ENCODE measurements at regions not wholly inside any gene's neighbourhood (a gene's known extent, or its start where the extent isn't known, plus 50 kb on each side); places are given as distances from the start of the nearest gene placed in this dataset.

GRCh38 chrX:95836517-95836916, 848.1 kb upstream of the DIAPH2 start:
- Histone ChIP-seq H3K36me3 (ENCODE audit: control insufficient read depth in 3 of 3, insufficient read depth in 3 of 3, low read length in 3 of 3) (no peaks in the 10 kb centered on the region), H3K27ac (ENCODE audit: low read depth, low read length) (no peak overlapping the region), H3K9me3 (ENCODE audit: control insufficient read depth in 3 of 3, low read length in 3 of 3) (no peaks in the 10 kb centered on the region), H3K4me1 (ENCODE audit: control insufficient read depth in 3 of 3, insufficient read depth in 3 of 3, low read length in 3 of 3) (no peaks in the 10 kb centered on the region), H3K27me3 (ENCODE audit: control insufficient read depth in 3 of 3, insufficient read depth in 3 of 3, low read length in 3 of 3) (no peaks in the 10 kb centered on the region), H3K4me3 (ENCODE audit: low read length in 3 of 3) (no peak overlapping the region), H3K9ac (ENCODE audit: low read depth in 1 of 3, low read length in 3 of 3) (no peak overlapping the region)

- Histone ChIP-seq H3K9me3 (ENCODE audit: control insufficient read depth in 3 of 3, low read length in 3 of 3) (no peaks in the 10 kb centered on the region), H3K4me3 (ENCODE audit: low read length in 3 of 3) (no peak overlapping the region), H3K9ac (ENCODE audit: low read depth in 1 of 3, low read length in 3 of 3) (no peak overlapping the region), H3K27ac (ENCODE audit: low read depth, low read length) (no peak overlapping the region), H3K27me3 (ENCODE audit: control insufficient read depth in 3 of 3, insufficient read depth in 3 of 3, low read length in 3 of 3) (no peaks in the 10 kb centered on the region), H3K36me3 (ENCODE audit: control insufficient read depth in 3 of 3, insufficient read depth in 3 of 3, low read length in 3 of 3) (no peaks in the 10 kb centered on the region), H3K4me1 (ENCODE audit: control insufficient read depth in 3 of 3, insufficient read depth in 3 of 3, low read length in 3 of 3) (no peaks in the 10 kb centered on the region)
These were observed 842.8 kb upstream of the DIAPH2 start for GRCh38 chrX:95841863-95842262.

- no peaks in the 10 kb centered on the region for H3K36me3 ChIP-seq (ENCODE audit: control insufficient read depth in 3 of 3, insufficient read depth in 3 of 3, low read length in 3 of 3)
- no peaks in the 10 kb centered on the region for H3K27me3 ChIP-seq (ENCODE audit: control insufficient read depth in 3 of 3, insufficient read depth in 3 of 3, low read length in 3 of 3)
- no peaks in the 10 kb centered on the region for H3K4me1 ChIP-seq (ENCODE audit: control insufficient read depth in 3 of 3, insufficient read depth in 3 of 3, low read length in 3 of 3)
- H3K27ac ChIP-seq (ENCODE audit: low read depth, low read length), result no peak overlapping the region
- H3K9ac ChIP-seq (ENCODE audit: low read depth in 1 of 3, low read length in 3 of 3), result no peak overlapping the region
- H3K9me3 ChIP-seq (ENCODE audit: control insufficient read depth in 3 of 3, low read length in 3 of 3), result peaks cover 0 to 3% (median 0%) of the 10 kb centered on the region in 3 donors
- H3K4me3 ChIP-seq (ENCODE audit: low read length in 3 of 3), result no peak overlapping the region
These were observed 824.5 kb upstream of the DIAPH2 start for GRCh38 chrX:95860127-95860526.

- Histone ChIP-seq H3K36me3 (ENCODE audit: control insufficient read depth in 3 of 3, insufficient read depth in 3 of 3, low read length in 3 of 3) (no peaks in the 10 kb centered on the region), H3K27ac (ENCODE audit: low read depth, low read length) (no peak overlapping the region), H3K4me3 (ENCODE audit: low read length in 3 of 3) (no peak overlapping the region), H3K27me3 (ENCODE audit: control insufficient read depth in 3 of 3, insufficient read depth in 3 of 3, low read length in 3 of 3) (no peaks in the 10 kb centered on the region), H3K4me1 (ENCODE audit: control insufficient read depth in 3 of 3, insufficient read depth in 3 of 3, low read length in 3 of 3) (no peaks in the 10 kb centered on the region), H3K9ac (ENCODE audit: low read depth in 1 of 3, low read length in 3 of 3) (no peak overlapping the region), H3K9me3 (ENCODE audit: control insufficient read depth in 3 of 3, low read length in 3 of 3) (no peaks in the 10 kb centered on the region)
These were observed 809.0 kb upstream of the DIAPH2 start for GRCh38 chrX:95875661-95876060.

- Histone ChIP-seq H3K36me3 (ENCODE audit: control insufficient read depth in 3 of 3, insufficient read depth in 3 of 3, low read length in 3 of 3) (no peaks in the 10 kb centered on the region), H3K27ac (ENCODE audit: low read depth, low read length) (no peak overlapping the region), H3K4me3 (ENCODE audit: low read length in 3 of 3) (no peak overlapping the region), H3K9me3 (ENCODE audit: control insufficient read depth in 3 of 3, low read length in 3 of 3) (no peaks in the 10 kb centered on the region), H3K27me3 (ENCODE audit: control insufficient read depth in 3 of 3, insufficient read depth in 3 of 3, low read length in 3 of 3) (no peaks in the 10 kb centered on the region), H3K9ac (ENCODE audit: low read depth in 1 of 3, low read length in 3 of 3) (no peak overlapping the region), H3K4me1 (ENCODE audit: control insufficient read depth in 3 of 3, insufficient read depth in 3 of 3, low read length in 3 of 3) (no peaks in the 10 kb centered on the region)
These were observed 805.8 kb upstream of the DIAPH2 start for GRCh38 chrX:95878874-95879273.

GRCh38 chrX:95884186-95884585, 800.5 kb upstream of the DIAPH2 start:
- Histone ChIP-seq H3K36me3 (ENCODE audit: control insufficient read depth in 3 of 3, insufficient read depth in 3 of 3, low read length in 3 of 3) (no peaks in the 10 kb centered on the region), H3K4me3 (ENCODE audit: low read length in 3 of 3) (no peak overlapping the region), H3K27me3 (ENCODE audit: control insufficient read depth in 3 of 3, insufficient read depth in 3 of 3, low read length in 3 of 3) (no peaks in the 10 kb centered on the region), H3K9me3 (ENCODE audit: control insufficient read depth in 3 of 3, low read length in 3 of 3) (no peaks in the 10 kb centered on the region), H3K4me1 (ENCODE audit: control insufficient read depth in 3 of 3, insufficient read depth in 3 of 3, low read length in 3 of 3) (no peaks in the 10 kb centered on the region), H3K9ac (ENCODE audit: low read depth in 1 of 3, low read length in 3 of 3) (no peak overlapping the region), H3K27ac (ENCODE audit: low read depth, low read length) (no peak overlapping the region)

GRCh38 chrX:95885074-95885473, 799.6 kb upstream of the DIAPH2 start:
- Histone ChIP-seq H3K9ac (ENCODE audit: low read depth in 1 of 3, low read length in 3 of 3) (no peak overlapping the region), H3K27ac (ENCODE audit: low read depth, low read length) (no peak overlapping the region), H3K9me3 (ENCODE audit: control insufficient read depth in 3 of 3, low read length in 3 of 3) (no peaks in the 10 kb centered on the region), H3K36me3 (ENCODE audit: control insufficient read depth in 3 of 3, insufficient read depth in 3 of 3, low read length in 3 of 3) (no peaks in the 10 kb centered on the region), H3K27me3 (ENCODE audit: control insufficient read depth in 3 of 3, insufficient read depth in 3 of 3, low read length in 3 of 3) (no peaks in the 10 kb centered on the region), H3K4me3 (ENCODE audit: low read length in 3 of 3) (no peak overlapping the region), H3K4me1 (ENCODE audit: control insufficient read depth in 3 of 3, insufficient read depth in 3 of 3, low read length in 3 of 3) (no peaks in the 10 kb centered on the region)

- no peaks in the 10 kb centered on the region for H3K36me3 ChIP-seq (ENCODE audit: control insufficient read depth in 3 of 3, insufficient read depth in 3 of 3, low read length in 3 of 3)
- no peak overlapping the region for H3K9ac ChIP-seq (ENCODE audit: low read depth in 1 of 3, low read length in 3 of 3)
- no peaks in the 10 kb centered on the region for H3K27me3 ChIP-seq (ENCODE audit: control insufficient read depth in 3 of 3, insufficient read depth in 3 of 3, low read length in 3 of 3)
- no peaks in the 10 kb centered on the region for H3K4me1 ChIP-seq (ENCODE audit: control insufficient read depth in 3 of 3, insufficient read depth in 3 of 3, low read length in 3 of 3)
- no peaks in the 10 kb centered on the region for H3K9me3 ChIP-seq (ENCODE audit: control insufficient read depth in 3 of 3, low read length in 3 of 3)
- no peak overlapping the region for H3K27ac ChIP-seq (ENCODE audit: low read depth, low read length)
- H3K4me3 ChIP-seq (ENCODE audit: low read length in 3 of 3), result no peak overlapping the region
These were observed 795.4 kb upstream of the DIAPH2 start for GRCh38 chrX:95889279-95889678.

- Histone ChIP-seq H3K9ac (ENCODE audit: low read depth in 1 of 3, low read length in 3 of 3) (no peak overlapping the region), H3K9me3 (ENCODE audit: control insufficient read depth in 3 of 3, low read length in 3 of 3) (no peaks in the 10 kb centered on the region), H3K36me3 (ENCODE audit: control insufficient read depth in 3 of 3, insufficient read depth in 3 of 3, low read length in 3 of 3) (no peaks in the 10 kb centered on the region), H3K27me3 (ENCODE audit: control insufficient read depth in 3 of 3, insufficient read depth in 3 of 3, low read length in 3 of 3) (no peaks in the 10 kb centered on the region), H3K4me1 (ENCODE audit: control insufficient read depth in 3 of 3, insufficient read depth in 3 of 3, low read length in 3 of 3) (no peaks in the 10 kb centered on the region), H3K27ac (ENCODE audit: low read depth, low read length) (no peak overlapping the region), H3K4me3 (ENCODE audit: low read length in 3 of 3) (no peak overlapping the region)
These were observed 791.0 kb upstream of the DIAPH2 start for GRCh38 chrX:95893636-95894035.

- H3K27ac ChIP-seq (ENCODE audit: low read depth, low read length), result no peak overlapping the region
- H3K9ac ChIP-seq (ENCODE audit: low read depth in 1 of 3, low read length in 3 of 3), result no peak overlapping the region
- H3K4me3 ChIP-seq (ENCODE audit: low read length in 3 of 3), result no peak overlapping the region
- no peaks in the 10 kb centered on the region for H3K4me1 ChIP-seq (ENCODE audit: control insufficient read depth in 3 of 3, insufficient read depth in 3 of 3, low read length in 3 of 3)
- no peaks in the 10 kb centered on the region for H3K36me3 ChIP-seq (ENCODE audit: control insufficient read depth in 3 of 3, insufficient read depth in 3 of 3, low read length in 3 of 3)
- H3K9me3 ChIP-seq (ENCODE audit: control insufficient read depth in 3 of 3, low read length in 3 of 3), result no peaks in the 10 kb centered on the region
- H3K27me3 ChIP-seq (ENCODE audit: control insufficient read depth in 3 of 3, insufficient read depth in 3 of 3, low read length in 3 of 3), result no peaks in the 10 kb centered on the region
These were observed 781.2 kb upstream of the DIAPH2 start for GRCh38 chrX:95903490-95903889.

GRCh38 chrX:95903975-95904374, 780.7 kb upstream of the DIAPH2 start:
- Histone ChIP-seq H3K27ac (ENCODE audit: low read depth, low read length) (no peak overlapping the region), H3K9me3 (ENCODE audit: control insufficient read depth in 3 of 3, low read length in 3 of 3) (no peaks in the 10 kb centered on the region), H3K27me3 (ENCODE audit: control insufficient read depth in 3 of 3, insufficient read depth in 3 of 3, low read length in 3 of 3) (no peaks in the 10 kb centered on the region), H3K4me1 (ENCODE audit: control insufficient read depth in 3 of 3, insufficient read depth in 3 of 3, low read length in 3 of 3) (no peaks in the 10 kb centered on the region), H3K36me3 (ENCODE audit: control insufficient read depth in 3 of 3, insufficient read depth in 3 of 3, low read length in 3 of 3) (no peaks in the 10 kb centered on the region), H3K9ac (ENCODE audit: low read depth in 1 of 3, low read length in 3 of 3) (no peak overlapping the region), H3K4me3 (ENCODE audit: low read length in 3 of 3) (no peak overlapping the region)

All from skeletal muscle tissue (tissue), 3 donors.